ENCODE measurements at regions not wholly inside any gene's neighbourhood (a gene's known extent, or its start where the extent isn't known, plus 50 kb on each side); places are given as distances from the start of the nearest gene placed in this dataset.
"Not testable (repeated sequence)": the region's sequence is repeated elsewhere in the genome, so short reads cannot be mapped to it uniquely, and the experiment has no call there.

GRCh38 chr22:23443905-23444304, 136.2 kb downstream of the IGLL1 start:
- not testable (repeated sequence) for H3K27ac ChIP-seq; DNase-seq (ENCODE audit: low read depth, low spot score)

GRCh38 chr22:23439581-23439980, 140.5 kb downstream of the IGLL1 start:
- DNase-seq (ENCODE audit: low read depth, low spot score); H3K27ac ChIP-seq: not testable (repeated sequence)

- no peak overlapping the region for H3K27ac ChIP-seq
- DNase-seq (ENCODE audit: low read depth, low spot score) = no peak
Measured at GRCh38 chr22:23438216-23438615, 141.9 kb downstream of the IGLL1 start.

- H3K27ac ChIP-seq = no peak overlapping the region
- no peak for DNase-seq (ENCODE audit: low read depth, low spot score)
Measured at GRCh38 chr22:23437779-23438178, 142.3 kb downstream of the IGLL1 start.

GRCh38 chr22:23437107-23437395, 143.0 kb downstream of the IGLL1 start:
- DNase-seq (ENCODE audit: low read depth, low spot score); H3K27ac ChIP-seq: not testable (repeated sequence)

- H3K27ac ChIP-seq; DNase-seq (ENCODE audit: low read depth, low spot score): not testable (repeated sequence)
Measured at GRCh38 chr22:23436354-23437106, 143.6 kb downstream of the IGLL1 start.

- not testable (repeated sequence) for DNase-seq (ENCODE audit: low read depth, low spot score); H3K27ac ChIP-seq
Measured at GRCh38 chr22:23435186-23435585, 144.9 kb downstream of the IGLL1 start.

- DNase-seq (ENCODE audit: low read depth, low spot score); H3K27ac ChIP-seq: not testable (repeated sequence)
Measured at GRCh38 chr22:23434198-23434830, 145.8 kb downstream of the IGLL1 start.

GRCh38 chr22:23433127-23434005, 146.7 kb downstream of the IGLL1 start:
- DNase-seq (ENCODE audit: low read depth, low spot score); H3K27ac ChIP-seq: not testable (repeated sequence)

- H3K27ac ChIP-seq; DNase-seq (ENCODE audit: low read depth, low spot score): not testable (repeated sequence)
Measured at GRCh38 chr22:23432719-23433118, 147.4 kb downstream of the IGLL1 start.

- H3K27ac ChIP-seq = no peak overlapping the region
- no peak for DNase-seq (ENCODE audit: low read depth, low spot score)
Measured at GRCh38 chr22:23431337-23432072, 148.6 kb downstream of the IGLL1 start.

GRCh38 chr22:23424551-23425068, 155.5 kb downstream of the IGLL1 start:
- not testable (repeated sequence) for DNase-seq (ENCODE audit: low read depth, low spot score); H3K27ac ChIP-seq

- H3K27ac ChIP-seq = no peak overlapping the region
- no peak for DNase-seq (ENCODE audit: low read depth, low spot score)
Measured at GRCh38 chr22:23424031-23424430, 156.1 kb downstream of the IGLL1 start.

- DNase-seq (ENCODE audit: low read depth, low spot score); H3K27ac ChIP-seq: not testable (repeated sequence)
Measured at GRCh38 chr22:23422281-23422680, 157.8 kb downstream of the IGLL1 start.

GRCh38 chr22:23421300-23421699, 158.8 kb downstream of the IGLL1 start:
- not testable (repeated sequence) for DNase-seq (ENCODE audit: low read depth, low spot score); H3K27ac ChIP-seq

- DNase-seq (ENCODE audit: low read depth, low spot score) = no peak
- no peak overlapping the region for H3K27ac ChIP-seq
Measured at GRCh38 chr22:23419931-23420330, 160.2 kb downstream of the IGLL1 start.

- DNase-seq (ENCODE audit: low read depth, low spot score) = no peak
Measured at GRCh38 chr22:23419171-23419570, 160.9 kb downstream of the IGLL1 start.

GRCh38 chr22:23418159-23418788, 161.8 kb downstream of the IGLL1 start:
- DNase-seq (ENCODE audit: low read depth, low spot score) = no peak
- no peak overlapping the region for H3K27ac ChIP-seq

More at GRCh38 chr22:23419171-23419570, 160.9 kb downstream of the IGLL1 start:
- no peak overlapping the region for H3K27ac ChIP-seq

- DNase-seq (ENCODE audit: low read depth, low spot score); H3K27ac ChIP-seq: not testable (repeated sequence)
Measured at GRCh38 chr22:23417327-23417726, 162.8 kb downstream of the IGLL1 start.

Data from epithelial cell of prostate (primary cell).